GM12891 (cell line): ENCODE measurements at regions not wholly inside any gene's neighbourhood (a gene's known extent, or its start where the extent isn't known, plus 50 kb on each side); places are given as distances from the start of the nearest gene placed in this dataset.

Source experiments
- PAX5 ChIP-seq: IDR thresholded peaks from 2 replicates; pipeline ENCODE4 v1.6.1; 2011; ENCODE audit warnings: low read length, moderate library complexity, mild to moderate bottlenecking; ENCODE audit not compliant: insufficient read depth, severe bottlenecking
- POLR2A ChIP-seq: IDR thresholded peaks from 2 replicates; pipeline ENCODE4 v1.6.1; 2011; ENCODE audit warnings: low read depth, low read length, control low read depth
- POLR2AphosphoS5 ChIP-seq: IDR thresholded peaks from 2 replicates; pipeline ENCODE4 v1.6.1; 2011; ENCODE audit warnings: low read depth, low read length, control low read depth
- POU2F2 ChIP-seq: IDR thresholded peaks from 2 replicates; pipeline ENCODE4 v1.6.1; 2011; ENCODE audit warnings: low read depth, mild to moderate bottlenecking, control low read depth, low read length, moderate library complexity
- TAF1 ChIP-seq: IDR thresholded peaks from 2 replicates; pipeline ENCODE4 v1.6.1; 2011; ENCODE audit warnings: low read depth, low read length, control low read depth

- TF ChIP-seq POLR2AphosphoS5 (no peak), POLR2A (no peak), POU2F2 (no peak), PAX5 (no peak), TAF1 (no peak)
Measured at GRCh38 chr3:64801856-64802255, 114.1 kb upstream of the ADAMTS9 start.
